Right lobe of liver (tissue), 6 donors: ENCODE measurements at regions not wholly inside any gene's neighbourhood (a gene's known extent, or its start where the extent isn't known, plus 50 kb on each side); places are given as distances from the start of the nearest gene placed in this dataset.

Experiments
- ATAC-seq, 4 donors: fragments of 200-7000 bp; cut with Tn5 transposase; one replicate each; pipeline ENCODE4 v1.9.1; 2020; ENCODE audit warnings: mild to moderate bottlenecking in 4 of 4, moderate library complexity in 4 of 4
- DNase-seq, 3 donors: peaks; one replicate each; pipeline ENCODE4 v3.0.0-alpha.2; 2020
- H3K27ac ChIP-seq, 3 donors: fragments of 200-600 bp; one replicate each; pipeline ENCODE4 v1.8.0; 2022
- H3K27me3 ChIP-seq, 2 donors: fragments of 200-600 bp; one replicate each; pipeline ENCODE4 v1.8.0; 2022
- H3K36me3 ChIP-seq, 4 donors: fragments of 200-600 bp; sonication (generic) in 1 of 4; one replicate each; pipeline versions ENCODE4 v1.5.1 to v1.8.0; 2017 to 2022; ENCODE audit warnings: control low read depth in 1 of 4
- H3K4me1 ChIP-seq, 4 donors: fragments of 200-600 bp; sonication (generic) in 1 of 4; one replicate each; pipeline versions ENCODE4 v1.5.1 to v1.8.0; 2017 to 2022; ENCODE audit warnings: control low read depth in 1 of 4
- H3K4me3 ChIP-seq, 3 donors: fragments of 200-600 bp; one replicate each; pipeline ENCODE4 v1.8.0; 2022
- H3K9me3 ChIP-seq, 4 donors: fragments of 200-600 bp; sonication (generic) in 1 of 4; one replicate each; pipeline versions ENCODE4 v1.5.1 to v1.8.0; 2017 to 2022; ENCODE audit warnings: control low read depth in 1 of 4
- POLR2A ChIP-seq: fragments of 450-650 bp; IDR thresholded peaks from one replicate; pipeline ENCODE4 v1.6.1; 2017; ENCODE audit warnings: antibody characterized with exemption, mild to moderate bottlenecking
- WGBS: methylation state at CpG from one replicate; pipeline ENCODE4 v1.1.6; 2018; ENCODE audit warnings: low coverage, low lambda C conversion rate; ENCODE audit not compliant: insufficient coverage; ENCODE audit errors: missing lambda C conversion rate; 5-methylcytosine and 5-hydroxymethylcytosine counted together
- intact Hi-C, 2 donors: fragments of 100-400 bp; cut with DNase I; formaldehyde crosslinking; loops; one replicate each; pipeline versions ENCODE4 v1.11.2 to v1.14.1; 2022
- TF ChIP-seq, protein P1 (sequence below), 4 donors: fragments of 200-600 bp in 3 of 4; fragments of 450-650 bp in 1 of 4; IDR thresholded peaks; one replicate each; pipeline versions ENCODE4 v1.5.1 to v1.8.0; 2016 to 2022; ENCODE audit warnings: antibody characterized with exemption in 4 of 4, mild to moderate bottlenecking in 2 of 4
- donor health status: DM: no; HTN: yes; CAD: no.
- donor health status: DM: no; HTN: no; CAD: no.
- donor health status: DM: no; HTN: no; CAD: no.
- donor health status: DM: no; HTN: yes; CAD: no.
- donor health status: DM: no; HTN: yes; CAD: no.

DNA sequence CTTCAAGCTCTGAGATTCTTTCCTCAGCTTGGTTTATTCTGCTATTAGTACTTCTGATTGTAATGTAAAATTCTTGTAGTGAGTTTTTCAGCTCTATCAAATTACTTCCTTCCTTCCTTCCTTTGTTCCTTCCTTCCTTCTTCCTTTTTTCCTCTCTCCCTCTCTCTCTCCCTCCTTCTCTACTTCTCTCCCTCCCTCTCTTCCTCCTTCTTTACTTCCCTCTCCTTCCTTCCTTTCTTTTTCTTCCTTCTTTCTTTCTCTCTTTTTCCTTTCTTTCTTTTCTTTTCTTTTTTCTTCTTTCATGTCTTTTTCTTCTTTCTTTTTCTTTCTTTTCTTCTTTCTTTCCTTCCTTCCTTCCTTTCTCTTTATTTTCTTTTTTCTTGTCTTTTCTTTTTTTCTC, 565.2 kb upstream of the STXBP6 start:
- ATAC-seq (no peak), DNase-seq (no peak)
- Histone ChIP-seq H3K9me3 (no peaks in the 10 kb centered on the region), H3K4me1 (no peaks in the 10 kb centered on the region), H3K4me3 (no peak overlapping the region), H3K36me3 (no peaks in the 10 kb centered on the region), H3K27me3 (no peaks in the 10 kb centered on the region), H3K27ac (no peak overlapping the region)
- no peak for TF ChIP-seq POLR2A
- TF ChIP-seq, protein P1, sequence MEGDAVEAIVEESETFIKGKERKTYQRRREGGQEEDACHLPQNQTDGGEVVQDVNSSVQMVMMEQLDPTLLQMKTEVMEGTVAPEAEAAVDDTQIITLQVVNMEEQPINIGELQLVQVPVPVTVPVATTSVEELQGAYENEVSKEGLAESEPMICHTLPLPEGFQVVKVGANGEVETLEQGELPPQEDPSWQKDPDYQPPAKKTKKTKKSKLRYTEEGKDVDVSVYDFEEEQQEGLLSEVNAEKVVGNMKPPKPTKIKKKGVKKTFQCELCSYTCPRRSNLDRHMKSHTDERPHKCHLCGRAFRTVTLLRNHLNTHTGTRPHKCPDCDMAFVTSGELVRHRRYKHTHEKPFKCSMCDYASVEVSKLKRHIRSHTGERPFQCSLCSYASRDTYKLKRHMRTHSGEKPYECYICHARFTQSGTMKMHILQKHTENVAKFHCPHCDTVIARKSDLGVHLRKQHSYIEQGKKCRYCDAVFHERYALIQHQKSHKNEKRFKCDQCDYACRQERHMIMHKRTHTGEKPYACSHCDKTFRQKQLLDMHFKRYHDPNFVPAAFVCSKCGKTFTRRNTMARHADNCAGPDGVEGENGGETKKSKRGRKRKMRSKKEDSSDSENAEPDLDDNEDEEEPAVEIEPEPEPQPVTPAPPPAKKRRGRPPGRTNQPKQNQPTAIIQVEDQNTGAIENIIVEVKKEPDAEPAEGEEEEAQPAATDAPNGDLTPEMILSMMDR (IDR thresholded peaks at IDR 0.05) = no peak
- intact Hi-C loops = no loop called here

DNA sequence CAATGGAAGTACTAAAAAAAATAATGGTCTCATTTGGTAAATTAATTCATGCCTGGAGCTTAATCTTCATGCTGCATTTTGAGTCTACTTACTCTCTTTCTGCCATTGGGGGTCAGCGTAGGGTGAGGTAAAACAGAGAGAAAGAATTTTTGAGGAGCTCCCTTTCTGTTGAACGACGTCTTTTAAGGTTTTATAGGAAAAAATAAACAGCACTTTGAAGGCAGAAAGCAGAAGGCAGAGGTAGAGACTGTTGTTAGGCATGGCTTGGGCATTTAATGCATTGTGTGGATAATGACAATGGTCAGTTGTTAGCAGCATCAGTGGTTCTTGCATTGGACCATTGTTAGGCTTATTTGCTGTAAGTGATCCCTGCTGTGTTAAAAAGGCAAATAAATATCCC, 557.2 kb upstream of the STXBP6 start:
- Histone ChIP-seq H3K4me3 (no peak overlapping the region), H3K27ac (no peak overlapping the region), H3K27me3 (no peaks in the 10 kb centered on the region), H3K36me3 (no peaks in the 10 kb centered on the region), H3K9me3 (no peaks in the 10 kb centered on the region), H3K4me1 (no peaks in the 10 kb centered on the region)
- ATAC-seq (no peak), DNase-seq (no peak)
- TF ChIP-seq, protein P1 (IDR thresholded peaks at IDR 0.05) = no peak
- no peak for TF ChIP-seq POLR2A
- intact Hi-C loops = no loop called here
- 16% methylated on average over 3 of the region's 3 CpGs for WGBS

DNA sequence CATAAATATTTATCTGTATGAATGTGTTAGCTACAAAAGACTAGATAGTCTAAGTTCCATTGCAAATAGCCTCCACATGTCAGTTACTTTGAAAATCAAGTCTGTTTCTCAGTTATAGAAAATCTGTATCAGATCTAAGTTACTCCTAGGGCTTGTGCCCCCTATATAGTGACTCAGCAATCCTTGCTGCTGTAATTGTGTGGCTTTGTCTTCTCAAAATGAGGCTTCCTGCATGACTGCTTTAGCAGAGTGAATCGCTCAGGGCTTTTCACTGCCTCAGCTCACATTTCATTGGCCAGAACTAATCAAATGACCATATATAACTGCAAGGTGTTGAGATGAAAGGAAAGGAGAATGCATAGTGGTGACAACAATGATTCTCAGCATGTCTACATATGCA, 552.2 kb upstream of the STXBP6 start:
- Histone ChIP-seq H3K4me3 (no peak overlapping the region), H3K27ac (no peak overlapping the region), H3K36me3 (no peaks in the 10 kb centered on the region), H3K4me1 (no peaks in the 10 kb centered on the region), H3K9me3 (no peaks in the 10 kb centered on the region), H3K27me3 (no peaks in the 10 kb centered on the region)
- DNase-seq (no peak), ATAC-seq (no peak)
- intact Hi-C loops = no loop called here
- WGBS = 67% methylated on average over 1 of the region's 1 CpG
- TF ChIP-seq POLR2A = no peak
- TF ChIP-seq, protein P1 (IDR thresholded peaks at IDR 0.05) = no peak

DNA sequence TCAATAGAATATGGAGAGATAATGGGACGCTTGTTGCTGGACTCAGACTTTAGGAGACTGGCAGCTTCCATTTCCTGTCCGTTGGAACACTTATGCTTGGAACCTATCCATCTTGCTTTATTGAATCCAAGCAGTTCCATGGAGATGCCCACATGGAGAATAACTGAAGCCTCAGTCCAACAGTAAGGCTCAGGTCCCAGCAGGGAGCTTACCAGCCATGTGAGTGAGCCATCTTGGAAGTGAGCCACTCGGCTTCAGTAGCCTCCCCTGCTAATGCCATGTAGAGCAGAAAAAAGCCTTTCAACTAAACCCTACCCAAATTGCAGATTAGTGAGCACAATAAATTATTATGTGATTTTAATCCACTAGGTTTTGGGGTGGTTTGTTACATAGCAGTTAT, 538.8 kb upstream of the STXBP6 start:
- Histone ChIP-seq H3K36me3 (no peaks in the 10 kb centered on the region), H3K27ac (no peak overlapping the region), H3K4me3 (no peak overlapping the region), H3K27me3 (no peaks in the 10 kb centered on the region), H3K9me3 (no peaks in the 10 kb centered on the region), H3K4me1 (no peaks in the 10 kb centered on the region)
- intact Hi-C loops = no loop called here
- WGBS = 37% methylated on average over 3 of the region's 3 CpGs
- no peak for DNase-seq
- no peak for TF ChIP-seq POLR2A
- TF ChIP-seq, protein P1 (IDR thresholded peaks at IDR 0.05) = no peak
- no peak for ATAC-seq

DNA sequence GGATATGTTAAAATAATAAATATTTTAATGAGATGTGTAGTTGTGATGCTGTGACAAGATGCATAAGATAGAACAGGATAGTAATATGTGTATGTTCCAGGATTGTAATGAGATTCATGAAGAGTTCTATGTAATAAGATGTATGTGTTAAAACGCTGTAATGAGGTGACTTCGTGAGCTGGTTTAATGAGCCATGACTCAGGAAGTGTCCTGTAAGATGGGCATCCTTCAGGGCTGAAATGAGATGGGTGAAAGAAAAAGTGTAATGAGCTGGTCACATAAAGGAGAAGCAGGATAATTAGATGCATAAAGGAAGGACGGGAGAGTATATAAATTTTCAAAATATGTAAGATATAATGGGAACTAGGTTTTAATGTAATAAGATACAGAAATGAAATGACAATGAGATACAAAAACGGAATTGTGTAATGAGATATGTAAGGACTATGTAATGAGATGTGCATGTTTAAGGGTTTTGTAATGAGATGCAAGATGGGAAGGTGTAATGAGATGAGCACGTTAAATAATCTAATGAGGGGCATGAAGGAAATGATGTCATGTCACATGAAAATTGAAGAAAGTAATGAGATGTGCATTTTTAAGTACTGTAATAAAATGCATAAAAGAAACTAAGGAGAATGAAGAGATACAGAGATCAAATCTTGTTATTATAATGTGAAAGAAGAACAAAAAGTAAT, 524.8 kb upstream of the STXBP6 start:
- 32% methylated on average over 5 of the region's 5 CpGs for WGBS

More for the DNA sequence above, 524.8 kb upstream of the STXBP6 start:
- ATAC-seq = no peak
- Histone ChIP-seq H3K36me3 (no peaks in the 10 kb centered on the region), H3K27ac (no peak overlapping the region), H3K27me3 (no peaks in the 10 kb centered on the region), H3K4me1 (no peaks in the 10 kb centered on the region), H3K4me3 (no peak overlapping the region), H3K9me3 (no peaks in the 10 kb centered on the region)
- intact Hi-C loops = no loop called here
- TF ChIP-seq, protein P1 (IDR thresholded peaks at IDR 0.05) = no peak
- TF ChIP-seq POLR2A = no peak
- no peak for DNase-seq
